ENCODE measurements at regions not wholly inside any gene's neighbourhood (a gene's known extent, or its start where the extent isn't known, plus 50 kb on each side); places are given as distances from the start of the nearest gene placed in this dataset.

DNA sequence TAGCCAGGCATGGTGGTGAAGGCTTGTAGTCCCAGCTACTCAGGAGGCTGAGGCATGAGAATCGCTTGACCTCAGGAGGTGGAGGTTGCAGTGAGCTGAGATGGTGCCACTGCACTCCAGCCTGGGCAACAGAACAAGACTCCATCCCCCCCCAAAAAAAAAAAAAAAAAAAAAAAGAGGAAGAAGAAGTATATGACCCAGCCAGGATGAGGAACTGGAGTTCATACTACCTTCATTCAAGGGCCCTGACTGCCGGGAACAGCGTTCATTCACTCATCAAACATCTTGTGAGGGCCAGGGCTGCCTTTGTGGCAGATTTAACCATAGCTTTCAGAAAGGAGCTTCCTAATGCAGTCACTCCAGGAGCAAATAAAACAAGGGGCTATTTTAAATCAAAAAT is 127.6 kb downstream of the MRPS6 start:
- TF ChIP-seq, protein P1, sequence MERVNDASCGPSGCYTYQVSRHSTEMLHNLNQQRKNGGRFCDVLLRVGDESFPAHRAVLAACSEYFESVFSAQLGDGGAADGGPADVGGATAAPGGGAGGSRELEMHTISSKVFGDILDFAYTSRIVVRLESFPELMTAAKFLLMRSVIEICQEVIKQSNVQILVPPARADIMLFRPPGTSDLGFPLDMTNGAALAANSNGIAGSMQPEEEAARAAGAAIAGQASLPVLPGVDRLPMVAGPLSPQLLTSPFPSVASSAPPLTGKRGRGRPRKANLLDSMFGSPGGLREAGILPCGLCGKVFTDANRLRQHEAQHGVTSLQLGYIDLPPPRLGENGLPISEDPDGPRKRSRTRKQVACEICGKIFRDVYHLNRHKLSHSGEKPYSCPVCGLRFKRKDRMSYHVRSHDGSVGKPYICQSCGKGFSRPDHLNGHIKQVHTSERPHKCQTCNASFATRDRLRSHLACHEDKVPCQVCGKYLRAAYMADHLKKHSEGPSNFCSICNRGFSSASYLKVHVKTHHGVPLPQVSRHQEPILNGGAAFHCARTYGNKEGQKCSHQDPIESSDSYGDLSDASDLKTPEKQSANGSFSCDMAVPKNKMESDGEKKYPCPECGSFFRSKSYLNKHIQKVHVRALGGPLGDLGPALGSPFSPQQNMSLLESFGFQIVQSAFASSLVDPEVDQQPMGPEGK (CRISPR knock-in tag; IDR thresholded peaks at IDR 0.05; ENCODE audit: borderline replicate concordance), result no peak
- TF ChIP-seq ZNF70 (CRISPR knock-in tag; IDR thresholded peaks at IDR 0.05) (no peak), RARB (CRISPR knock-in tag; IDR thresholded peaks at IDR 0.05) (no peak), ARNTL (CRISPR knock-in tag; IDR thresholded peaks at IDR 0.05; ENCODE audit: borderline replicate concordance, low read depth) (no peak), ZC3H10 (CRISPR knock-in tag; IDR thresholded peaks at IDR 0.05) (no peak), ZNF8 (CRISPR knock-in tag; IDR thresholded peaks at IDR 0.05) (no peak), ZFP30 (CRISPR knock-in tag; IDR thresholded peaks at IDR 0.05) (no peak), ZFP3 (CRISPR knock-in tag; IDR thresholded peaks at IDR 0.05) (no peak), CSDC2 (CRISPR knock-in tag; IDR thresholded peaks at IDR 0.05) (no peak), BACH2 (CRISPR knock-in tag; IDR thresholded peaks at IDR 0.05; ENCODE audit: borderline replicate concordance) (no peak), GLIS3 (CRISPR knock-in tag; IDR thresholded peaks at IDR 0.05) (no peak)
- TF ChIP-seq, protein P2, sequence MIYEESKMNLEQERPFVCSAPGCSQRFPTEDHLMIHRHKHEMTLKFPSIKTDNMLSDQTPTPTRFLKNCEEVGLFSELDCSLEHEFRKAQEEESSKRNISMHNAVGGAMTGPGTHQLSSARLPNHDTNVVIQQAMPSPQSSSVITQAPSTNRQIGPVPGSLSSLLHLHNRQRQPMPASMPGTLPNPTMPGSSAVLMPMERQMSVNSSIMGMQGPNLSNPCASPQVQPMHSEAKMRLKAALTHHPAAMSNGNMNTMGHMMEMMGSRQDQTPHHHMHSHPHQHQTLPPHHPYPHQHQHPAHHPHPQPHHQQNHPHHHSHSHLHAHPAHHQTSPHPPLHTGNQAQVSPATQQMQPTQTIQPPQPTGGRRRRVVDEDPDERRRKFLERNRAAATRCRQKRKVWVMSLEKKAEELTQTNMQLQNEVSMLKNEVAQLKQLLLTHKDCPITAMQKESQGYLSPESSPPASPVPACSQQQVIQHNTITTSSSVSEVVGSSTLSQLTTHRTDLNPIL (CRISPR knock-in tag; IDR thresholded peaks at IDR 0.05; ENCODE audit: low read depth), result no peak
- TF ChIP-seq, protein P3, sequence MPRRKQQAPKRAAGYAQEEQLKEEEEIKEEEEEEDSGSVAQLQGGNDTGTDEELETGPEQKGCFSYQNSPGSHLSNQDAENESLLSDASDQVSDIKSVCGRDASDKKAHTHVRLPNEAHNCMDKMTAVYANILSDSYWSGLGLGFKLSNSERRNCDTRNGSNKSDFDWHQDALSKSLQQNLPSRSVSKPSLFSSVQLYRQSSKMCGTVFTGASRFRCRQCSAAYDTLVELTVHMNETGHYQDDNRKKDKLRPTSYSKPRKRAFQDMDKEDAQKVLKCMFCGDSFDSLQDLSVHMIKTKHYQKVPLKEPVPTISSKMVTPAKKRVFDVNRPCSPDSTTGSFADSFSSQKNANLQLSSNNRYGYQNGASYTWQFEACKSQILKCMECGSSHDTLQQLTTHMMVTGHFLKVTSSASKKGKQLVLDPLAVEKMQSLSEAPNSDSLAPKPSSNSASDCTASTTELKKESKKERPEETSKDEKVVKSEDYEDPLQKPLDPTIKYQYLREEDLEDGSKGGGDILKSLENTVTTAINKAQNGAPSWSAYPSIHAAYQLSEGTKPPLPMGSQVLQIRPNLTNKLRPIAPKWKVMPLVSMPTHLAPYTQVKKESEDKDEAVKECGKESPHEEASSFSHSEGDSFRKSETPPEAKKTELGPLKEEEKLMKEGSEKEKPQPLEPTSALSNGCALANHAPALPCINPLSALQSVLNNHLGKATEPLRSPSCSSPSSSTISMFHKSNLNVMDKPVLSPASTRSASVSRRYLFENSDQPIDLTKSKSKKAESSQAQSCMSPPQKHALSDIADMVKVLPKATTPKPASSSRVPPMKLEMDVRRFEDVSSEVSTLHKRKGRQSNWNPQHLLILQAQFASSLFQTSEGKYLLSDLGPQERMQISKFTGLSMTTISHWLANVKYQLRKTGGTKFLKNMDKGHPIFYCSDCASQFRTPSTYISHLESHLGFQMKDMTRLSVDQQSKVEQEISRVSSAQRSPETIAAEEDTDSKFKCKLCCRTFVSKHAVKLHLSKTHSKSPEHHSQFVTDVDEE (CRISPR knock-in tag; IDR thresholded peaks at IDR 0.05), result no peak

Data from SK-N-SH treated with all-trans-retinoic acid at 6 μM for 48 hours (cell line).